Stromal cell of bone marrow (primary cell): ENCODE measurements at regions not wholly inside any gene's neighbourhood (a gene's known extent, or its start where the extent isn't known, plus 50 kb on each side); places are given as distances from the start of the nearest gene placed in this dataset.

Experiments
- DNase-seq: peaks from one replicate; pipeline ENCODE4 v3.0.0-alpha.2; 2012; ENCODE audit warnings: low read depth

DNA sequence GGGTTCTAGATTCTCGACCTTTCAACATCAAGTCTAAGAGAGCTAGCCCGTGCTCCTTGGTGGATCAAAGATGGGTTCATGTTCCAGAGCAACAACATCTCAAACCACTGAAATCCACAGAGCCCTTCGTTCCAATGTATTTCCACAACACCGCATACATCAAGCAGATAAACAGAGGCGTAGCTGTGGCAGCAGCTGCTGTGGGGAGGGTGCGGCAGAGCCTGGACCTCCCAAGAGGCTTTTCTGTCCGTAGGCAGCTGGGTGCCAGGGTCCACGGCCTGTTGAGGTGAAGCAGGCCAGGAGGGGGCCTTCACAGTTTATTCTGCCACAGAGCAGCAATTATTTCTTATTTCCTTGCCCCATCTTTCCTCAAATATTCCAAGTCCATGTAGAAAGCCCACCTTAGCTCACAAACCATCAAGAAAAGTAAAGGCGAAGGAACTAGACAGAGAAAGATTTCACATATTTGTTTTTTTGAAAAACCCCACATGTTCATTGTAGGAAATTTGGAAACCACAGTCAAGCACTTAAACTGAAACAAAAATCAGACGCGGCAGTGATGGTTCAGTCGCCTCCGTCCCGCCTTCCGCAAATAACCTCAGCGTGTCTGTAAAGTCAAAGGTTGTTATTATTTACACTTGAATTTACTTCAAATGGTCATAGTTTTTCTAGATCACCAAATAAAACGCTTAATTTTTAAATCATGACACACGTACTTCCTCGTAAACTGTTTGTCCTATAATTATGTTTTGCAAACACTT lies 144.6 kb upstream of the FOXF1 start:
- no peak for DNase-seq

DNA sequence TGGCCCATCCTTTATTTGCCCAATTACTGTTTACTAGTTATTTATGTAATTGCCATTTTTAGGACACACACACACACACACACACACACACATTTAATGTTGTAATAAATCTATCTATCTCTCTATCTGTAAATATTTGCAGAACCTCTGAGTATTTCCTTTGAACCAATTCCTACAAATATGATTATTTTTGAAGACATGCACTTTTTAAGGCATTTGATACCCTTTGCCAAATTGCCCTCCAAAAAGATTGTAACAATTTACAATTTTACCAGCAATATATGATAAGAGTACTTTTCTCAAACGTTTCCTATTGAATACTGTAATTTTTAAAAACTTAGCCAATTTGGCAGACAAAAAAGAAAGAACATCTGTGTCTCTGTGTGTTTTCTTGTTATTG lies 143.8 kb upstream of the FOXF1 start:
- no peak for DNase-seq

DNA sequence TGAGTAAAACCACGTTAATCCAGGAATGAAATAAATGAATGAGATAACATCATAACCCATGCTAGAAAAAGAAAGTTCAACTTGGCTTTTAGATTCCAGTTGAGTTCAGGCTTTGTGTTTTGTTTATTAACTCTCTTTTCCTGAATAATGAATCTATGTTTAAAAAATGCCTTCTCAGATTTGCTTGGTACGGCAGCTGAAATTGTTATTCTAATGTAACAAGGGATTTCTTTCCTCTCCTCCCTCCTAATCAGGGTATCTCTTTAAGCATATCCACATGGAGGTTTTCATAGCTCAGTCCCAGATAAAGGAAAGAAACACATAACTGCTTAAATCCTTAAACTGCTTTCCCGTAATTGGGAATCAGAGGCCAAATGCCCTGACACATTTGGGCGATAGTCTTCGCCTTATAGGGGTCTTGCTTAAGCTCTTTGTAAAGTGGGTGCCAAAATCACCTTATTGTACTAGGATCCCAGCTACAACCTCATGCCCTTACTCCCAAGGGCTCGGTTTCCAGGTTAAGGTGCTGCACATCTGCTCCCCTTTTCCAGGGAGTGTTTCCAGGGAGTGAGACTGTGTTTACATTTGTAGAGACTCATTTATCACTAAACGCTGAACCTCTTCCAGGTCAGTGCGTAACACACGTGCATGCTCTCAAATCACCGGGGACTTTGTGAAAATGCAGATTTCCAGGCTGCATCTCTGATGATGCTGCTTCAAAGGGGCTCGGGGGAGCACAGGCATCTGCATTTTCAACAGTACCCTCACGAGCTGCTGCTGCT lies 142.8 kb upstream of the FOXF1 start:
- DNase-seq, result no peak

DNA sequence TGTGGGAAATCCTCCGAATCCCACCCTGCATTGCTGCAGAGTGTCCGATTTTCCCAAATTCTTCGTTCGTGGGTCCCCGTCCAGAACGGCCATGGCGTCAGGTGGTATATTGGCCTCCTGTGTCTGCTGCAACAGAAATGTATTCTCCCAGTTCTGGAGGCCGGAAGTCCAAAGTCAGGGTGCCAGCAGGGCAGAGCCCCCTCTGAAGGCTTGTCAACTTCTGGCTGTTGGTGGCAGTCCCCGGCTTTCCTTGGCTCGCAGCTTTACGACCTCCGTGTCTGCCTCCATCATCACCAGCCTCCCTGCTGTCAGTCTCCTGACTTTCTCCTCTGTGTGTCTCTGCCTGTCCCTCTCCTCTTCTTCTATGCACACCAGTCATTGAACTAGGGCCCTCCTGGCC lies 142.1 kb upstream of the FOXF1 start:
- no peak for DNase-seq

DNA sequence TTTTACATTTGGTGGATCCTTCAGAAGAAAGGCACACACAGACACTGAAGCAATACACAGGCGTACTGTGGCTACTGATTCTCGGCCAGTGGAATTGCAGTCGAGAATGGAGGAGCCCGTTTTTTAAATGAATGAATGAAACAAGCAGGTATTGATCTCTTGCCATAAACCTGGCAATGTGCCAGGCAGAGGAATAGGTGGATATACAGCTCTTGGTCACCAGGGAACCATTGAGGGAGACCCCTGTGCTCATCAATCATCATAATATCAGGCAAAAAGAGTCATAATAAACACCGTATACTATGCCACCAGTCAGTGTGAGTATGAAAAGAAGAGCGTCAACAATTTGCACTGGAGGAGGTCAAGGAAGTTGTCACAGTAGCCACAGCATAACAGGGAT lies 140.3 kb upstream of the FOXF1 start:
- DNase-seq, result no peak

DNA sequence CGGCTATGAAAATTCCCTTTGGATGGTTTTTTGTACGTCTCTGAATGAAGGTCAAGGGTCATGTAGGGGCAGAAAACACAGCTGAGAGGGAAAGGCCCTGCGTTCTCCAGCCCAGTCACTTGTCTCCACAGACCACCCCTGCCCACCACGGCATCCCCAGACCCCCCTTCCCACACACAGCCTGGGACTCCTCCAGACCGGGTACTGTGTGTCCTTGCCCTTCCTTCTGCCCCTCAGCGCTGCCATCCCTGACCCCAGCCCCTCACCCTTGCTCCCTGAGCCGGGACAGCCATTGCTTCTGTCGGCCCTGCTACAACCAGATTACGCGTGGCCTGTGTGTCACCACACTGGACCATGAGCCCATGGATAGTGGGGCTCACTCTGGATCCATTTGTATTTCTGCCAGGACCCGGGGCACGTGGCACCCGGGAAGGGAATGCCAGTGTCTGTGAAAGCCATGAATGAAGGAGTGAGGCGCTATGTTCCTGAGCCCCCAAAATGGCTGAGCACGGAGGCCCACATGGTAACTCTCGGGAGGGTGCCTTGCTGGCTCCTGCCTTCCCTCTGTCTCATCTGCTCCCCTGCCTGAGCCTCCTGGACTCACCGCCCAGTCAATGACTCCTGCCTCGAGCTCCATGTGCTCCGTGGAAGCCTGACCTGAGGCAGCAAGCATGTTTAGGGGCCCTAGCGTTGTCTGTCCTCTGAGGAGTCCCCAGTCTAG lies 139.1 kb upstream of the FOXF1 start:
- no peak for DNase-seq

DNA sequence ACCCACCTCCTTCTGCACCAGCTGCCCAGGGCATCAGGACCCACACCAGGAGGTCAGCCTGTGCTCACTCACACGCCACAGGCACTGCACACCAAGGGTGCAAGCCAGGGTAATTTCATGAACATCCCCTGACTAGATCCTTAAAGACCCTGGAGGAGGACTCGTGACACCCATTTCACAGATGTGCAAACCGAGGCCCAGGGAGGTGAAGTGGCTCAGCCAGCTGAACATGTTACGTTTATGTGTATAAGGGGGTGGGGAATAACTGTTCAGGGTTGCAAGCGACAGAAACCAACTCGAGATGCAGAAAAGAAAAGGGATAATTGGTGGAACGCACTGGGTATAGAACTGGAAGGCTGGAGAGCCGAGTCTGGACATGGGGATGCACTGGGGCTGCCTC lies 138.1 kb upstream of the FOXF1 start:
- DNase-seq, result no peak

DNA sequence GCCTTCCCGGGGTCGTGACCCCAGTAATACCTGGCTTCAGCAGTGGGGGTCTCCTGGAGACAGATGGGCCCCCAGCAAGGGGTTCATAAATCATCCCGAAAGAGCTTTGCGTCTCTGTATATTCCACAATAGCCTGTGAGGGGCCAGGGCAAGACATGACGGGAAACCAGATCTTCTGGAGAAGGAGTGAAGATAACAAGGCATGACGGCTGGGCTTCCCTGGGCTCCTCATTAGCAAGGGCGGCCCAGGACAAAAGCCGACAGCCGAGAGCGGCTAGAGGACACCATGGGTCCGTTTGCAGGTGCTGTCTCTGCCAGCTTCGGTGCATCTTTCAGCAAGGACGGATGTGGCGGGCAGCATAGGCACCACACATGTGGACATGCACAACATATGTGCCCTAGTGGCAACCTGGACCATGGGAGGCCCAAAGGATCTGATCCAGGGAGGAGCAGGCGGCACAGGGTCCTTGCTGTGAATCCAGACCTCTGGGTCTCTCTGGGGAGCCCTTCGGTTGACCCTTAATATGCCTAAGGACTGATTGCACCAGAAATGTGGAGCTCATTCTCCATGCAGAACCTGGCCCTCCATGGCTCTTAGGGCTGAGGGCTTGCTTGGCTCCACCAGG lies 136.9 kb upstream of the FOXF1 start:
- DNase-seq, result no peak

DNA sequence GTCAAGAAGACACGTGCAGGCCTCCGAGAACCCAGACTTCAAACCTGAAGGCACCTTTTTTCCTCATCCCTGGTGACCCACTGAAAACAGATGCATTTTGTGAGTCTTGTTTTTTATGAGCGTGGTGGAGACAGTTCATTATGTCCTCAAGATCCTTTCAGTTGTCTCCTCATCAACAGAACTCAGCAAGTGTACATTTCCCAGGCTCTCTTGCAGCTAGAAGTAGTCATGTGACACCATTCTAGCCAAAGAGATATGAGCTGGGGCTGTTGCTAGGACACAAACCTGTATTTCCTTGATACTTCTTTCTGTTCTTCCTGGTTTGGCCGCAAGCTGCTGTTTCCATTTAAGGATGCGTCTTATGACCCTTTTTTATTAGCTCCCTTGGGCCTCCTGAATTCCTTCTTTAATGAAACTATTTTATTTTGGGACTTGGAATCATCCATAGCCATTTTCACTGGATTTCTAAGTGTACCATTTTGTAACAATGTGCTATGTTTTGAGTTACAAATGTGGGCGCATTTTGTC lies 135.7 kb upstream of the FOXF1 start:
- DNase-seq, result no peak

DNA sequence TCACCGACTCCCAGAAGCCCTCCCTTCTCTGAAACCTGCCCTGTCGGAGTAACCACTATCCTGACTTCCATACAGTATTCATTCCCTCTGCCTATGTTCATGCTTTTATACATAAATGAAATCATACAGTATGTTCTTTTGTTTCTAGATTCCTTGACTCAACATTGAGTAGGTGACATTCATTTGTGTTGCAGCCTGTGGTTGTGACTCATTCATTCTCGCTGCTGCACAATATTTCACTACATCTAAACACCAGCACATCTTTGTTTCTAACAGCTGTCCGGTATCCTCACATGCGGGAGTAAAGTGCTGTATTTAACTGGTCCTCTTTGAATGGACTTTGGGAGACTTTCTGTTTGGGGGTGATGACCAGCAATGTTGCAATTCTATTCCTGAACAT lies 135.0 kb upstream of the FOXF1 start:
- DNase-seq, result no peak

DNA sequence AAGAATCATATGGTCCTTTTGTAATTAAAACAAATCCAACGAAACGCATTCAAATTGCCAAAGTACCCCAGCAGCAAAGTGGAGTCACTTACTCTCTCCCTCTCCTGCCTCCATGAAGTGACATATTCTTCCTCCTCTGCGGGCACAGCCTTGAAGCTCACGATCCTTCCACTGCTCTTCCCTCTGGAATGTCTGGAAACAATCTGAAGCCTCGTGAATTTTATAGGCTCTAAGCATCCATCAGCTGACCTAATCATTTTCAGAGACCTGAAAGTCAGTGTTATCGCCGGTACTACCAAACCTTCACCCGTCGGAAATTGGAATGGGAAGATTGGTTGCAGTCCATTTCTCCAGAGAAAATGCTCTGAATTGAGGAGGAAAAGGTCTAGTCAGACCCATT lies 134.5 kb upstream of the FOXF1 start:
- no peak for DNase-seq

DNA sequence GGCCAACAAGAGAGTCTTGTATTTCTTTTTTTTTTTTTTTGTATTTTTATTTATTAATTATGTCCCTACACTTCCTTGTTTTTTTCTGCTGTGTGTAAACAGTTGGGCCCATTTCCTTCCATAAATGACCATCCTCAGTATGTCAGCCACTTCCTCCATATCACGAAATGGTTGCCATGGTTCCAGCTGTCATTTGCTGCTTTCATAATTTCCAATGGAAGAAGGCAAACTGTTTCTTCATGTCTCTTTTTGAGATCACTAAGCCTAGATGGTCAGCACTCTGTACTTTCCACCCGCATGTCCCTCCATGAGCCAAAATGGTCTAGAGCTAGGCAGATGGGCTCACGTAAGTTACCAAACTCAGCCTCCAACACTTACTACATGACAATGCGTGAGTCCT lies 133.5 kb upstream of the FOXF1 start:
- no peak for DNase-seq

DNA sequence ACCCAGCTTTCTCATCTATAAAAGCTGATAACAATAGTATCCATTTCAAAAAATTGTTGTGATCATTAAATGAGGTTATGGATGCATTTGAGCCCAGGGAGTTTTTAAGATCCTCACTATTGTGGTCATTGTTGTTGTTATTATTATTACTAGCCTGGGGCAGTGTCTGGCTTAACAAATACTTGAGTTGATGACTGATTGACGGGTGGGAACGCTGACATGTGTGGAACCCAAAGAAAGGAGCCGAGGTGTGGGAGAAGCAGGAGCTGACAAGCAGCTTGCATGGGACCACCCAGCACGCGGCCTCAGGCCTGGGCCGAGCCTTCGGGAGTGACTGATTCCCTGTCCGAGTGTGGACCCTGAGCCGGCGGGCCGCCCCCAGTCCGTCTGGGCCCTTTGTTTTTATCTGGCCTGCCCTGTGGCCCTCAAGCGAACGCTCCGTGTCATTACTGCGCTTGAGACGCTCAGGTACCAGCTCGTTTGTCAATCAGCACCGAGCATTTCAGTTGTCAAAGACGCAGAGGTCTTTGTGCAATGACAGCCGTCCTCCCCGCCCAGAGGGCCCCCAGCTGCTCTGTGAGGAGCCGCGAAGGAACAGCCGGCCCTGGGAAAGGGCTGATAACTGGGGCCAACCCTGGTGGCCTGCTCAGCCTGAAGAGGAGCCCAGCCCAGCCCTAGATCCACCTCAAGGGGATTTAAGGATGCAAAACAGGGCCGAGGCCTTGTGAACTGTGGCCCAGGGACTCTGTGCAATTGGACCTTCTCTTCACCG lies 132.9 kb upstream of the FOXF1 start:
- DNase-seq, result no peak

DNA sequence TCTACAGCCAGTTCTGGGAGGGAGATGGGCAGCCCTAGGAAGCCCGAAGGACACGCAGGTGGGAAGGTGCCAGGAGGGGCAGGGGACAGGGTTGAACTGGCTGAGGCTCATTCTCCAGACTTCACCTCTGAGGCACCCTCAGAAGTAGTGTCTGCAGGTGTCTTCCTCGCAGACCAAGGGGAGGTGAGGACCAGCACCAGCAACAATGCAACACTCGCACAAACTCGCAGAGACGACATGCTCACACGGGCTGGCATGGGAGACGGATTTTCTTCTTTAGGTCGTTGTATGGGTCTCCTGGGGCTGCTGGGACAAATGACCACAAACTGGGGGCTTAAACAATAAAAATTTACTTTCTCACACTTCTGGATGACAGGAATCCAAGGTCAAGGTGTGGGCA lies 132.2 kb upstream of the FOXF1 start:
- no peak for DNase-seq

DNA sequence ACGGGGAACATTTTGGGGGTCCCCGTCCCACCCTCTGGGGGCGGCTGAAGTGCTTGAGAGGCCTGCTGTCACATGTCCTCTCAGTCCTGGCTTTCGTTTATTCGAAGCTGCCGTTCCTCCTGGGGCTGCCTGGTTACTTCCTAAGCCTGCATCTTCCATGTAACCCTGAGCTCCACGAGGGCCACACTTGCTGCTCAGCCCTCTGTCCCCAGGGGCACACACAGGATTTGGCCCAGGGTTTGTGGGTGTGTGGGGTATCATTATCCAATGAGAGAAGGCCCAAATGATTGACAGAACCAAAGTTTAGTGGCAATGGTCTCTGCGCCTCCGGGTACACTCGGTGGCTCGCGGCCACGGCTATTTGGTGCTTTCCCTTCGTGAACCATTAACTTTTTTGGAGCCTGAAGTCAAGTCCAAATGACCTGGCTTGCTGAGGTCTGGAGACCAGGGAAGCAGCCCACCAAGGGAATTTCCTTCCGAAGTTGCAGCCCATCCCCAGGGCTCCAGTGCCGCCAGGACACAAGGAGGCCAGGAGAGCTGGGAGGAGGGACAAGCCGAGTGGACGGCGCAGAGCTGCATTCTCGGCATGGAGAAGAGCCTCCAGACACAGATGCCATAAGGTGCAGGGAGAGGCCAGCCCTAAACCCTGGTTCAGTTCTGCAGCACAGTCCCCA lies 131.4 kb upstream of the FOXF1 start:
- no peak for DNase-seq

DNA sequence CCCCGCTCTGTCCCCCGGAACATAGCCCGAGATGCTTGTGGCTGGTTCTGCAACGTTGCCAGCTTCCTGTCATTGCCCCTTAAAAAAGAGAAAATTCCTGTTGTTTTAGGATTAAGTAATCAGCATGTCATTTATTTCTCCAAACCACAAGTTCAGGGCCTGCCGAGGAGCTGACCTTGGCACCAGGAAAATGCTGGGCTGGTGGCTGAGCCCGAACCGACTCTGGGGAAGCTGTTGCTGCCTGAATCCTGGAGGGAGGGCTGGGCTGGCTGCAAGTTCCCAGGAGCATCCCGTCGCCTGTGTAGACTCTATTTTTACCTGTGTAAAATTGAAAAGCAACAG lies 130.9 kb upstream of the FOXF1 start:
- DNase-seq, result no peak

DNA sequence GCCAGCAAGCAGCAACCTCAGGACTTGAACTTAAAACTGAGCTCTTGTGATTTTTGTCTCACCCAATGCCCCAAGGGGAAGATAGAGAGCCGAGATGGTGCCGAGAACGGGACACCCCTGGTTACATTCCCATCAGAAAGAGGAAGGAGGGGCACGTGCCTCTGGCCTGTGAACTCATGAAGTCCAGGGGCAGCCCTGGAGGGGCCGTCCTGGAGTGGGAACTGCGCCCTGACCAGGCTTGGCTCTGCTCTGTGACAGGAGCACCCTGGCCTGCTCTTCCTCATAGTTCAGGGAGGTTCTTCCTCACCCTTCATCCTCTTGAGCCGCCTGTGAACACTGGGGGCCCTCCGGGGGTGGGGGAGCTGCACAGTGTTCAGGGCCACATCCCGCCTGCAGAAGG lies 130.3 kb upstream of the FOXF1 start:
- no peak for DNase-seq

DNA sequence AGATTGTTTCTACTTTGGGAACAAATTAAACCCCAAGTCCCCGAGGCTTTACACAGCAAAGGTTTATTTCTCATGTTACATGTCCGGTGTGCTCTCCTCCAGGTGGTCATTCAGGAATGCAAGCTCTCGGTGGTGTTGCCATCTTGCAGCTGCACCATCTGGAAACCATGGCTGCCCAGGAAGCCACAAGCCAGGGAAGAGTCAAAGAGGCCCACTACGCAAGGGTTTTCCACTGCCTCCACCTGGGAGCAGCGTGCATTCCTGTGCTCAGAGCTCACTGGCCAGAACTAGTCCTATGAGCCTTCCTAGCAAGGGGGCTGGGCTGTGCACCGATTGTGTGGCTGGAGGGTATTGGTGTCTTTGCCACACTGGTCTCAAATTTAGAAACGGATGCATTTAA lies 128.8 kb upstream of the FOXF1 start:
- no peak for DNase-seq

DNA sequence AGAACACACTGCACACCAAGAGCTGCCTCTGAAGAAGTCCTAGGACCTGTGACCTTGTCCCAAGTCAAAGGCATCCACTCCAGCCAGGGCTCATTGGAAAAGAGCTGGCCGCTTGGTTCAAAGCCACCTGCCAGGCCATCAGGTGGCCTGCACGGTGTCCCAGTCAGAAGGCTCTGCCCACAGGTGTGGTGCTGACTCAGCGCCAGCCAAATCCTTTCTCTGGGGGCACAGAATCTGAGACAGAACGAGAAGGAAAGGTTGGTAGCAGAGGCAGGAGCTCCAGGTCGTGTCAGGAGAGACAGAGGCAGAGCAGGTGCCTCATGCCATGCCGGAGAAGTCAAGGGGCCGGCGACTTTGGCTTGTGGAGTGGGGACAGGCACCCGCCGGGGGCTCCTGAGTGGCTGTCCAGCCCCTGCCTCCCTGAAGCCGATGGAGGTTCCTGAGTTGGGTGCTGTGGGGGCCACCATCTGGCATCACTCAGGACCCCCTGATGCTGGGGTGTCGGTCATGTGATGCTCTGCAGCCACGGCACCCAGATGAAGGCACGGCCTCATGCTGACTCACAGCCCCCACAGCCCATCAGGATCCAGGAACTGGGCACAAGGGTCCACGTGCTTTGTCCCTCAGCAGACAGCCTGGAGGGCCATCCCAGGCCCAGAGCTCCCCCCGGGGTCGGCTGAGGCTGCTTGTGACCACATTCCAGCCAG lies 128.1 kb upstream of the FOXF1 start:
- DNase-seq, result no peak

DNA sequence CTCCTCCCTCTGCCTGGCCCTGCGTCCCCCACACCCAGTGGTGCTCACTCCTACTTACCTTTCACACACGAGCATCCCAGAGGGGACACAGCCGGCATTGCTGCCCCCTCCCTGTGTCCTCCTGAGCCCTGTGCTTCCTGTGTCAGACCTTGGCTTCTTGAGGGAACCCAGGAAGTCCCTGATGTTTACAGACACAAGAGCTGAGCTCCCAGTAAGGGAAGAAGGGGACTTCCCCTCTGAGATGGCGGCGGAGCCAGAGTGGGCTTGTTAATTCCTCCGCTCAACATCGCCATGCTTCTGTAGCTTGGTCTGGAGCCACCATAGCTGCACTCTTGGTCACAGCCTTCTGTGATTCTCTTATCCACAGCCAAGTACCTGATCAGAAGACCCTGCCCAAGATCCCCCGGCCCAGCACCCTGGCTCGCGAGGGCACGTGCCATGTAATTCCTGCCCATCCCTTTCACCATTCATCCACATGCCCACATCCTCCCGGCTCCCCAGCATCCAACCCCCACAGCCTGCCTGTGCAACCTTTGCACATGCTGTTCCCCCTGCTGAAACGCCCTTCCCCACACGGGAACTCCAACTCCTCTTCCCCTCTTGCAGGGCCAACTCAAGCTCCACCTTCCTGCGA lies 127.4 kb upstream of the FOXF1 start:
- no peak for DNase-seq
